Endothelial cell (in vitro differentiated cells): ENCODE measurements at regions not wholly inside any gene's neighbourhood (a gene's known extent, or its start where the extent isn't known, plus 50 kb on each side); places are given as distances from the start of the nearest gene placed in this dataset.

ENCODE experiments used
- DNase-seq: peaks from one replicate; pipeline ENCODE4 v3.0.0; 2021; ENCODE audit warnings: low spot score
- H3K27ac Mint-ChIP-seq: one replicate; pipeline ENCODE4 v1.8.0; 2021; ENCODE audit warnings: mixed read lengths, inconsistent platforms; ENCODE audit not compliant: unreplicated experiment
- H3K27me3 Mint-ChIP-seq: one replicate; pipeline ENCODE4 v1.8.0; 2021; ENCODE audit warnings: mild to moderate bottlenecking, moderate library complexity, mixed read lengths, inconsistent platforms; ENCODE audit not compliant: unreplicated experiment
- H3K36me3 Mint-ChIP-seq: one replicate; pipeline ENCODE4 v1.8.0; 2021; ENCODE audit warnings: mild to moderate bottlenecking, low read depth, mixed read lengths, inconsistent platforms; ENCODE audit not compliant: unreplicated experiment
- H3K4me1 Mint-ChIP-seq: one replicate; pipeline ENCODE4 v1.8.0; 2021; ENCODE audit warnings: mild to moderate bottlenecking, mixed read lengths, inconsistent platforms; ENCODE audit not compliant: unreplicated experiment
- H3K4me3 Mint-ChIP-seq: one replicate; pipeline ENCODE4 v1.8.0; 2021; ENCODE audit warnings: mild to moderate bottlenecking, mixed read lengths, inconsistent platforms; ENCODE audit not compliant: unreplicated experiment
- H3K9me3 Mint-ChIP-seq: one replicate; pipeline ENCODE4 v1.8.0; 2021; ENCODE audit warnings: mixed read lengths, inconsistent platforms; ENCODE audit not compliant: unreplicated experiment
- CTCF ChIP-seq: fragments of 200-600 bp; sonication (generic); IDR thresholded peaks from one replicate; pipeline ENCODE4 v1.5.0; 2021; ENCODE audit warnings: antibody characterized with exemption; ENCODE audit not compliant: unreplicated experiment

GRCh38 chr20:61109221-61109805 is 142.7 kb upstream of the CDH4 start:
- H3K27me3 Mint-ChIP-seq, result no peaks in the 10 kb centered on the region
- H3K36me3 Mint-ChIP-seq, result no peaks in the 10 kb centered on the region
- H3K4me3 Mint-ChIP-seq, result no peak overlapping the region
- DNase-seq, result no peak
- no peak for TF ChIP-seq CTCF
- H3K27ac Mint-ChIP-seq, result no peak overlapping the region
- H3K9me3 Mint-ChIP-seq, result no peaks in the 10 kb centered on the region
- no peaks in the 10 kb centered on the region for H3K4me1 Mint-ChIP-seq

GRCh38 chr20:61112515-61112914 is 139.5 kb upstream of the CDH4 start:
- no peak overlapping the region for H3K27ac Mint-ChIP-seq
- no peaks in the 10 kb centered on the region for H3K27me3 Mint-ChIP-seq
- H3K4me1 Mint-ChIP-seq, result no peaks in the 10 kb centered on the region
- TF ChIP-seq CTCF, result no peak
- DNase-seq, result no peak
- H3K9me3 Mint-ChIP-seq, result no peaks in the 10 kb centered on the region
- no peak overlapping the region for H3K4me3 Mint-ChIP-seq
- no peaks in the 10 kb centered on the region for H3K36me3 Mint-ChIP-seq

GRCh38 chr20:61113731-61114130 is 138.3 kb upstream of the CDH4 start:
- no peaks in the 10 kb centered on the region for H3K4me1 Mint-ChIP-seq
- no peak for DNase-seq
- H3K36me3 Mint-ChIP-seq, result no peaks in the 10 kb centered on the region
- H3K9me3 Mint-ChIP-seq, result no peaks in the 10 kb centered on the region
- no peak overlapping the region for H3K27ac Mint-ChIP-seq
- no peak overlapping the region for H3K4me3 Mint-ChIP-seq
- H3K27me3 Mint-ChIP-seq, result no peaks in the 10 kb centered on the region
- no peak for TF ChIP-seq CTCF

GRCh38 chr20:61114493-61115175 is 137.4 kb upstream of the CDH4 start:
- DNase-seq, result no peak
- no peak overlapping the region for H3K27ac Mint-ChIP-seq
- no peaks in the 10 kb centered on the region for H3K4me1 Mint-ChIP-seq
- no peaks in the 10 kb centered on the region for H3K9me3 Mint-ChIP-seq
- no peaks in the 10 kb centered on the region for H3K36me3 Mint-ChIP-seq
- no peak overlapping the region for H3K4me3 Mint-ChIP-seq
- H3K27me3 Mint-ChIP-seq, result no peaks in the 10 kb centered on the region
- no peak for TF ChIP-seq CTCF

GRCh38 chr20:61115364-61116065 is 136.5 kb upstream of the CDH4 start:
- Mint-ChIP-seq H3K4me3 (no peak overlapping the region), H3K36me3 (no peaks in the 10 kb centered on the region), H3K4me1 (no peaks in the 10 kb centered on the region), H3K27ac (no peak overlapping the region), H3K27me3 (no peaks in the 10 kb centered on the region), H3K9me3 (no peaks in the 10 kb centered on the region)
- no peak for TF ChIP-seq CTCF
- no peak for DNase-seq
